GM21717 (cell line): ENCODE measurements at regions not wholly inside any gene's neighbourhood (a gene's known extent, or its start where the extent isn't known, plus 50 kb on each side); places are given as distances from the start of the nearest gene placed in this dataset.

Experiments
- ATAC-seq: cut with Tn5 transposase; IDR thresholded peaks from one replicate; pipeline ENCODE4 v1.9.1; 2021; ENCODE audit warnings: mild to moderate bottlenecking, moderate library complexity; ENCODE audit not compliant: unreplicated experiment

- no peak for ATAC-seq
Observed at GRCh38 chr11:90840071-90840470, 617.2 kb upstream of the CHORDC1 start.

- no peak for ATAC-seq
Observed at GRCh38 chr11:90836031-90836430, 613.2 kb upstream of the CHORDC1 start.

GRCh38 chr11:90823446-90823845 lies 600.6 kb upstream of the CHORDC1 start:
- ATAC-seq, result no peak

GRCh38 chr11:90822996-90823395 lies 600.1 kb upstream of the CHORDC1 start:
- ATAC-seq, result no peak

- no peak for ATAC-seq
Observed at GRCh38 chr11:90818196-90818745, 595.4 kb upstream of the CHORDC1 start.

GRCh38 chr11:90809581-90809980 lies 586.7 kb upstream of the CHORDC1 start:
- ATAC-seq, result no peak

GRCh38 chr11:90805172-90805571 lies 582.3 kb upstream of the CHORDC1 start:
- no peak for ATAC-seq

GRCh38 chr11:90803831-90804230 lies 581.0 kb upstream of the CHORDC1 start:
- no peak for ATAC-seq

GRCh38 chr11:90803366-90803765 lies 580.5 kb upstream of the CHORDC1 start:
- ATAC-seq, result no peak

- ATAC-seq, result no peak
Observed at GRCh38 chr11:90798769-90799168, 575.9 kb upstream of the CHORDC1 start.

- ATAC-seq, result no peak
Observed at GRCh38 chr11:90795746-90796145, 572.9 kb upstream of the CHORDC1 start.

- ATAC-seq, result no peak
Observed at GRCh38 chr11:90788961-90789360, 566.1 kb upstream of the CHORDC1 start.

- no peak for ATAC-seq
Observed at GRCh38 chr11:90784241-90784814, 561.5 kb upstream of the CHORDC1 start.

- ATAC-seq, result no peak
Observed at GRCh38 chr11:90783111-90783510, 560.3 kb upstream of the CHORDC1 start.

GRCh38 chr11:90779098-90779497 lies 556.2 kb upstream of the CHORDC1 start:
- ATAC-seq, result no peak

GRCh38 chr11:90775567-90776165 lies 552.8 kb upstream of the CHORDC1 start:
- no peak for ATAC-seq

GRCh38 chr11:90774727-90775566 lies 552.1 kb upstream of the CHORDC1 start:
- no peak for ATAC-seq

GRCh38 chr11:90770007-90770406 lies 547.2 kb upstream of the CHORDC1 start:
- ATAC-seq, result no peak

GRCh38 chr11:90766121-90766520 lies 543.3 kb upstream of the CHORDC1 start:
- no peak for ATAC-seq

GRCh38 chr11:90764691-90765090 lies 541.8 kb upstream of the CHORDC1 start:
- no peak for ATAC-seq

GRCh38 chr11:90757849-90758494 lies 535.1 kb upstream of the CHORDC1 start:
- ATAC-seq, result no peak
